ENCODE measurements at regions not wholly inside any gene's neighbourhood (a gene's known extent, or its start where the extent isn't known, plus 50 kb on each side); places are given as distances from the start of the nearest gene placed in this dataset.

DNA sequence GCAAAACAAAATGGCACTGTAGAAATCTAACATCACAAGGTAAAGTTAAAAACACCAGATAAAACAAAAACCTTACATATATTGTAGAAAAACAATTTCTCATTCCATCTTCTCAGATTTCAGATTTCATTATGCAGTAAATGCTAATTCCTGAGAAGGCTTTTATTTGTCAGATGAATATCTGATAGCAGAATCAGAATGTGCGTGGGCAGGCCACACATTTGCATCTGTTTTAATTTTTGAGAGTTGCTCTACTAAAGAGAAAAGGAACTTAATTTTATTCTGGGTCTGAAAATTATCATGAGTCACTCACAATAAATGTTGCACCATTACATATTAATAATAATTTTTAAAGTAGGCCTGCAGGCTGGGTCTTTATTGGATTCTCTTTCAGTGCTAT is 329.3 kb upstream of the SPTLC3 start:
- no peak for TF ChIP-seq POLR2A (IDR thresholded peaks at IDR 0.05)
- TF ChIP-seq, protein P1, sequence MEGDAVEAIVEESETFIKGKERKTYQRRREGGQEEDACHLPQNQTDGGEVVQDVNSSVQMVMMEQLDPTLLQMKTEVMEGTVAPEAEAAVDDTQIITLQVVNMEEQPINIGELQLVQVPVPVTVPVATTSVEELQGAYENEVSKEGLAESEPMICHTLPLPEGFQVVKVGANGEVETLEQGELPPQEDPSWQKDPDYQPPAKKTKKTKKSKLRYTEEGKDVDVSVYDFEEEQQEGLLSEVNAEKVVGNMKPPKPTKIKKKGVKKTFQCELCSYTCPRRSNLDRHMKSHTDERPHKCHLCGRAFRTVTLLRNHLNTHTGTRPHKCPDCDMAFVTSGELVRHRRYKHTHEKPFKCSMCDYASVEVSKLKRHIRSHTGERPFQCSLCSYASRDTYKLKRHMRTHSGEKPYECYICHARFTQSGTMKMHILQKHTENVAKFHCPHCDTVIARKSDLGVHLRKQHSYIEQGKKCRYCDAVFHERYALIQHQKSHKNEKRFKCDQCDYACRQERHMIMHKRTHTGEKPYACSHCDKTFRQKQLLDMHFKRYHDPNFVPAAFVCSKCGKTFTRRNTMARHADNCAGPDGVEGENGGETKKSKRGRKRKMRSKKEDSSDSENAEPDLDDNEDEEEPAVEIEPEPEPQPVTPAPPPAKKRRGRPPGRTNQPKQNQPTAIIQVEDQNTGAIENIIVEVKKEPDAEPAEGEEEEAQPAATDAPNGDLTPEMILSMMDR (IDR thresholded peaks at IDR 0.05), result no peak
- TF ChIP-seq POLR2AphosphoS5 (IDR thresholded peaks at IDR 0.05), result no peak
